GM19468 (cell line): ENCODE measurements at regions not wholly inside any gene's neighbourhood (a gene's known extent, or its start where the extent isn't known, plus 50 kb on each side); places are given as distances from the start of the nearest gene placed in this dataset.

ENCODE experiments used
- ATAC-seq: cut with Tn5 transposase; IDR thresholded peaks from one replicate; pipeline ENCODE4 v1.9.1; 2021; ENCODE audit warnings: mild to moderate bottlenecking, moderate library complexity, moderate number of reproducible peaks; ENCODE audit not compliant: unreplicated experiment; ENCODE audit errors: extremely low read depth

DNA sequence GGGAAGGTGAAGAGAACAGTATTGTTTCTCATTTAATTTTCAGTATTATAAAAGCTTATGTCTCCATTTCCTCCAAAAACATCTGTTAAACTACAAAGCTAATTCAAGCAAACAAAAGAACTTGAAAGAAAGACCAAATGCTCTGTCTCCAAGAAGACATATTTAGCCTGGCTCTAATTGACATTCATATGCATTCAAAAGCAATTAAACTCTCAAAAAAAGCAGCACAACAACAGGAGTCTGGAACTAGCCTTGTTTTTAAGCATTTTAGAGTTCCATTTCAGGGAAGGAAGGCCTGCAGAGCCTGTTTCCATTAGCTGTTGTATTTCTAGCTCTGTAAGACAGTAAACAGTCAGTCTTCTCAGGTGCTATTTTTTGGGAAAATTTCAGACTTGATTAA lies 447.9 kb downstream of the TDRD15 start:
- ATAC-seq: no peak

DNA sequence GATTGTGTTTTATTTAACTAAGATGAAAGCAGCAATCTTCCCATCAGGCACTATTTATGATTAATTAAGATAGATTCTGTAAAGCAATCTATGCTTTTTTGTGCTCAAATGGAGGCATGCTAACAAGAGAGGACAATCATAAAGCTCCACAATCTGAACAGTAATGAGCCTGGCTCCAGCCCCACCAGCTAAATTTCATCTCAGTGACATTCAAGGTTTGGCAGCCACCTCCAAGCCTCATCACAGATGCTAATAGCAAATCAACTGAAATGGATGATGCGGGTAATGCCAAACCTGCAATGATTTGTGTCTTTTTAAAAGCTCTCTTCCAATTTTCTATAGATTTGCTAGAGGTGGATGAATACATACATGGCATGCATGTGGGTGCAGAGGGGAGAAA lies 456.6 kb downstream of the TDRD15 start:
- ATAC-seq: no peak

DNA sequence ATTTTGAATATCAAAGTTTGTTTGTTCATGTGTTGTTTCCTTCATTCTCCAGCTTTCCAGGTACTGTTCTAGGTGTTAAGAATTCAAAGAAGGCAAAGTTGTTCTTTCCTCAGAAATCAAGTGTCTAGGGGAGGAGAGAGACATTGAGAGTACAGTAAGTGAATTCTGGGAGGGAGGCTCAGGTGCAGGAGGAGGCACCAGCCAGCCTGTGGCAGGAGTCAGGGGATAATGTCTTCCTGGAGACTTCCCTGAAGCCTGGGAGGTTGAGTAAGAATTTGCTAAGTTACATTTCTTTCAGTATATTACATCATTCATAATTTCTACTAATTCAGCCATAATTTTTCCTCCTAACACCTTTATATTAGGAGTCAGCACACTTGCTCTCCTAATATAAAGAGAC lies 462.1 kb downstream of the TDRD15 start:
- ATAC-seq: no peak

DNA sequence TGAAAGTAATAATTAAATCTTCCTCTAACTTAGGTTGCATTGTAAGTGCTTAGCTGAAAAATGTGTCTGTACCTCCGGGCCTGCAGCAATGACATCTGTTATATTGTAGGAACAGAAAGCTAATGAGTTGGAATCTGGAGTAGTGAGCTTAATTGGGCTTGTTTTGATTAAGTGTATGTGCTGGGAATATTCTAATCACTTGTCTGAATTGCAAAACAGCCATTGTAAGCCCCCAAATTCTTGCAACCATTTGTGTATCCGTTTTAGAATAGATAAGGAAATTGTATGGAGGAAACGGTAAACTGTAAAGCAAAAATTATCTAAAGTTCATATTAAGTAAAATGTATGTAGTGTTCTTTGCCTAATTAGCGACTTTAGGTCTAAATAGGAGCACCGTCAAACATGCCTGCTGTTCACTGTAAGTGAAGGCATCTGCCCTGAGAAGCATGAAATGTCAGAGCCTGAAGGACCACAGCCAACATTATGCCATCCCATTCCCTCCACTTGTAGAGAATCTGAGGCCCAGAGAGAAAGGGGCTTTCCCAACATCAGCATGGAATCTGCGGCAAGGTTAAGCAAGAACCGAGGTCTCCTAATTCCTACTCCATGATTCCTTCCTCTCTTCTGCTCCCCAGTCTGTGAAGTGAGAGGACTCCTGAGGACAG lies 466.4 kb downstream of the TDRD15 start:
- ATAC-seq: no peak

DNA sequence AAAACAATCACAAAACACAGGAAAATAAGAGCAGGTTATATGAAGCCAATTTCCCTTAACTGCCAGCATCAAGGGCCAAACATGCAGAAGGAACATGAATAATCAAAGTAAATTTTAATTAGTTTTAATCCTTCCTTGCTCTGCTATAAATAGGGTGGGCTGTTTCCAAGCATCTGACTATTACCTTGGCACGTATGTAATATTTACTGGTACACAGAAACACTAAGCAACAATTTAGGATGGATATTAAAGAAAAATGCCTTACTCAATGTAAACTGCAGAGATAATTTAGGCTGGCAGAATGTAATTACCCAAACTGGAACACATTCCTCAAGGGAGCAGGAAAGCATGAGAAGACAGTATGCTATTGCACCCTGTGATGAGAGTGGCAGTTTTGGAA lies 468.2 kb downstream of the TDRD15 start:
- no peak for ATAC-seq

- no peak for ATAC-seq
Observed at GRCh38 chr2:21599417-21599816, 475.6 kb downstream of the TDRD15 start.

GRCh38 chr2:21602789-21603188 lies 479.0 kb downstream of the TDRD15 start:
- ATAC-seq: no peak

- no peak for ATAC-seq
Observed at GRCh38 chr2:21607572-21607971, 483.8 kb downstream of the TDRD15 start.

GRCh38 chr2:21610304-21610703 lies 486.5 kb downstream of the TDRD15 start:
- no peak for ATAC-seq

- no peak for ATAC-seq
Observed at GRCh38 chr2:21617885-21618434, 494.2 kb downstream of the TDRD15 start.

DNA sequence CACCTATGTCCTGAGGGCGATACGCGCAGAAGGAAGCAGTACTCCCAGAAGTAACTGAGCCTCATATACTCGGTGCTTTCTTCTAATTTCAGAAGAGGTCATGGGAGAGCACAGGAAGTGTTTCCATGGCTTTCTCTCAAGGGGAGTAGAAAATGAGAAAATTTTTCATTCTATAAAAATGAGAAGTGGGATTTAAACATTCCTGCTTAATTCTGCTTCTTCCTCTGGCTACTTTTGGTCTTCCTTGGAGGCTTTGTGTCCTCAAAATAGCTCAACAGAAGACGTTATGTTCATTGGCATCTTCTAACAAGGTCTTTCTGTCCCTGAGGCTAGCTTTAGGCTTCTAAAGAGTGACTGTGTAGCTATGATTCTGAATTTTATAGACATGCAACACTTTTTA lies 497.0 kb downstream of the TDRD15 start:
- no peak for ATAC-seq

- no peak for ATAC-seq
Observed at GRCh38 chr2:21627938-21628337, 504.2 kb downstream of the TDRD15 start.

GRCh38 chr2:21633015-21633414 lies 509.2 kb downstream of the TDRD15 start:
- no peak for ATAC-seq

- ATAC-seq: no peak
Observed at GRCh38 chr2:21633466-21633865, 509.7 kb downstream of the TDRD15 start.

GRCh38 chr2:21633911-21634310 lies 510.1 kb downstream of the TDRD15 start:
- ATAC-seq: no peak

- ATAC-seq: no peak
Observed at GRCh38 chr2:21640046-21640445, 516.3 kb downstream of the TDRD15 start.

DNA sequence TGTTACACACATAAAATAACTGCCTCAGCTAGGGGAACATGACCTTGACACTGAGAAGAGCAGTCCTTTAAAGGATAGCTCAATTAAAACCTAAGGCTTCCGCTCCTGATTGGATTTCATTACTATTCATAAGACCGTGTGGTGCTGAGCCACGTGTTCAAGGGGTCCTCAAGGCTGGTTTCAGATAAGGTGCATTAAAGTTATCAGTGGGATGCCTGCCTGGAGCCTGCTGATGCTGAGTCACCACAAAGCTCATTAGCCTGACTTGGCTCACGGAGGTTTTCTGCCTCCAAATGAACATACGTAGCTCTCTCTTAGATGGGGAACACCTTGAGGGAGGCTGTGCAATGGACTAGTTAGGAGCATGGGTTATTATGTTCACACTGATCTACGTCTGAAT lies 518.9 kb downstream of the TDRD15 start:
- no peak for ATAC-seq

GRCh38 chr2:21643180-21643579 lies 519.4 kb downstream of the TDRD15 start:
- no peak for ATAC-seq

GRCh38 chr2:21644266-21644665 lies 520.5 kb downstream of the TDRD15 start:
- no peak for ATAC-seq

GRCh38 chr2:21646345-21646744 lies 522.6 kb downstream of the TDRD15 start:
- no peak for ATAC-seq

- ATAC-seq: no peak
Observed at GRCh38 chr2:21650569-21650968, 526.8 kb downstream of the TDRD15 start.

GRCh38 chr2:21655136-21655535 lies 531.4 kb downstream of the TDRD15 start:
- no peak for ATAC-seq
